Liver (tissue), 8 donors: ENCODE measurements at regions not wholly inside any gene's neighbourhood (a gene's known extent, or its start where the extent isn't known, plus 50 kb on each side); places are given as distances from the start of the nearest gene placed in this dataset.
A peak's percentile ranks its signal among the peaks of the same experiment; 100 is the strongest.

Experiments used
- DNase-seq: peaks from one replicate; pipeline ENCODE4 v3.0.0-alpha.2; 2017; ENCODE audit warnings: low spot score
- H3K27ac ChIP-seq, 2 donors: one replicate each; pipeline ENCODE4 v1.7.0; 2013; ENCODE audit warnings: inconsistent platforms in 2 of 2, low read length in 2 of 2, control low read depth in 1 of 2, low read depth in 1 of 2, mild to moderate bottlenecking in 1 of 2
- H3K27me3 ChIP-seq, 4 donors: one replicate each; pipeline versions ENCODE4 v1.6.1 to v1.7.0; 2013; ENCODE audit warnings: low read length in 3 of 4, inconsistent platforms in 1 of 4, mild to moderate bottlenecking in 1 of 4, moderate library complexity in 1 of 4; ENCODE audit not compliant: control insufficient read depth in 4 of 4, insufficient read depth in 4 of 4
- H3K36me3 ChIP-seq, 4 donors: one replicate each; pipeline versions ENCODE4 v1.6.1 to v1.7.0; 2013; ENCODE audit warnings: low read length in 3 of 4, mild to moderate bottlenecking in 3 of 4, low read depth in 1 of 4, moderate library complexity in 1 of 4; ENCODE audit not compliant: control insufficient read depth in 4 of 4, insufficient read depth in 3 of 4
- H3K4me1 ChIP-seq, 4 donors: one replicate each; pipeline versions ENCODE4 v1.6.1 to v1.7.0; 2013; ENCODE audit warnings: low read length in 3 of 4, mild to moderate bottlenecking in 3 of 4, moderate library complexity in 1 of 4; ENCODE audit not compliant: control insufficient read depth in 4 of 4, insufficient read depth in 4 of 4
- H3K4me3 ChIP-seq, 3 donors: one replicate each; pipeline versions ENCODE4 v1.6.1 to v1.7.0; 2013; ENCODE audit warnings: low read length in 3 of 3, control low read depth in 1 of 3, low read depth in 1 of 3, mild to moderate bottlenecking in 1 of 3
- H3K9ac ChIP-seq, 2 donors: one replicate each; pipeline ENCODE4 v1.7.0; 2013; ENCODE audit warnings: low read length in 2 of 2, mild to moderate bottlenecking in 2 of 2, moderate library complexity in 2 of 2, control low read depth in 1 of 2, low read depth in 1 of 2
- H3K9me3 ChIP-seq, 4 donors: one replicate each; pipeline versions ENCODE4 v1.6.1 to v1.7.0; 2013; ENCODE audit warnings: low read length in 3 of 4; ENCODE audit not compliant: control insufficient read depth in 4 of 4
- FOXA2 ChIP-seq: IDR thresholded peaks from 2 replicates; pipeline ENCODE4 v1.6.1; 2016; ENCODE audit warnings: antibody characterized with exemption
- HNF4A ChIP-seq, 2 donors: conservative IDR thresholded peaks; 2 replicates each; pipeline ENCODE4 v1.6.1; 2016; ENCODE audit warnings: antibody characterized with exemption in 2 of 2, mild to moderate bottlenecking in 2 of 2
- HNF4G ChIP-seq: IDR thresholded peaks from 2 replicates; pipeline ENCODE4 v1.6.1; 2016; ENCODE audit warnings: antibody characterized with exemption
- JUND ChIP-seq, 2 donors: IDR thresholded peaks; 2 replicates each; pipeline ENCODE4 v1.6.1; 2016; ENCODE audit warnings: antibody characterized with exemption in 2 of 2
- NR2F2 ChIP-seq: IDR thresholded peaks from 2 replicates; pipeline ENCODE4 v1.6.1; 2016; ENCODE audit warnings: antibody characterized with exemption
- RAD21 ChIP-seq, 2 donors: IDR thresholded peaks; 2 replicates each; pipeline ENCODE4 v1.6.1; 2016; ENCODE audit warnings: antibody characterized with exemption in 2 of 2, mild to moderate bottlenecking in 2 of 2
- RXRA ChIP-seq, 2 donors: IDR thresholded peaks; 2 replicates each; pipeline ENCODE4 v1.6.1; 2017 to 2018; ENCODE audit warnings: antibody characterized with exemption in 2 of 2, mild to moderate bottlenecking in 1 of 2
- SP1 ChIP-seq: IDR thresholded peaks from 2 replicates; pipeline ENCODE4 v1.6.1; 2018; ENCODE audit warnings: antibody characterized with exemption, mild to moderate bottlenecking
- TAF1 ChIP-seq: conservative IDR thresholded peaks from 2 replicates; pipeline ENCODE4 v1.6.1; 2016; ENCODE audit warnings: antibody characterized with exemption, mild to moderate bottlenecking
- YY1 ChIP-seq: IDR thresholded peaks from 2 replicates; pipeline ENCODE4 v1.6.1; 2016; ENCODE audit warnings: antibody characterized with exemption, mild to moderate bottlenecking
- WGBS: extraction: QIAGEN DNeasy Blood & Tissue Kit; methylation state at CpG from one replicate; pipeline ENCODE4 v1.1.7; 2013; 5-methylcytosine and 5-hydroxymethylcytosine counted together
- TF ChIP-seq, protein P1 (sequence below): IDR thresholded peaks from 2 replicates; pipeline ENCODE4 v1.6.1; 2016; ENCODE audit warnings: antibody characterized with exemption, mild to moderate bottlenecking
- TF ChIP-seq, protein P2 (sequence below): IDR thresholded peaks from 2 replicates; pipeline ENCODE4 v1.6.1; 2016; ENCODE audit warnings: antibody characterized with exemption
- TF ChIP-seq, protein P3 (sequence below): fragments of 150-350 bp; IDR thresholded peaks from 2 replicates; pipeline ENCODE4 v1.5.1; 2017; ENCODE audit warnings: improper control_type of control experiment, low read depth, low read length; ENCODE audit not compliant: missing input control
- TF ChIP-seq, protein P4 (sequence below): IDR thresholded peaks from 2 replicates; pipeline ENCODE4 v1.6.1; 2016; ENCODE audit warnings: antibody characterized with exemption
- donor health status: healthy.
- donor health status: healthy.
- donor health status: healthy.
- donor health status: healthy.
- donor health status: healthy.

DNA sequence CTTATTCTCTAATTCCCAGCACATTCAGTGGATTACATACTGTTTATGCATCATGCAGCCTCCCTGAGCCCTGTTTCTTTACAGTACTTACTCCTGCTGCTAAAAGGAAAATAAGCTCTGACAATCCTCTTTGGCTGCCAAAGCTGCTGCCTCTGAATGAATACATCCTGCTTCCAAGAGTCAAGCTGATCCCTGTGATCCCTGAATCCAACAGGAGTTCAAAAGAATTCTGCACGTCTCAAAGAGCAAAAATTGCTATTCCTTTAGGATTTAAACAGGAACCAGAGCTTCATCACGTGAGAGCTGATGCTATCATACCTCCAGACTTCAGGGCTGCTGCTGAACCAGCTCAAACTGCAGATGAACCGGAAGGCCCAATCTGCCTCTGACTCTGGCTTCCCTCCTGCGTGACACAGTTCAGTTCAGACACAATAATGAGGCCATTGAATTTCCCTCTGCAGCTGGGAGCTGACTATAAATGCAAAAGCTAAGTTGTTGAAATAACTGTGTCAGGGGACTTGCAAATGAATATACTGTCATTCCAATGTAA lies 851.0 kb upstream of the PHF14 start (continued):
- TF ChIP-seq, protein P1, sequence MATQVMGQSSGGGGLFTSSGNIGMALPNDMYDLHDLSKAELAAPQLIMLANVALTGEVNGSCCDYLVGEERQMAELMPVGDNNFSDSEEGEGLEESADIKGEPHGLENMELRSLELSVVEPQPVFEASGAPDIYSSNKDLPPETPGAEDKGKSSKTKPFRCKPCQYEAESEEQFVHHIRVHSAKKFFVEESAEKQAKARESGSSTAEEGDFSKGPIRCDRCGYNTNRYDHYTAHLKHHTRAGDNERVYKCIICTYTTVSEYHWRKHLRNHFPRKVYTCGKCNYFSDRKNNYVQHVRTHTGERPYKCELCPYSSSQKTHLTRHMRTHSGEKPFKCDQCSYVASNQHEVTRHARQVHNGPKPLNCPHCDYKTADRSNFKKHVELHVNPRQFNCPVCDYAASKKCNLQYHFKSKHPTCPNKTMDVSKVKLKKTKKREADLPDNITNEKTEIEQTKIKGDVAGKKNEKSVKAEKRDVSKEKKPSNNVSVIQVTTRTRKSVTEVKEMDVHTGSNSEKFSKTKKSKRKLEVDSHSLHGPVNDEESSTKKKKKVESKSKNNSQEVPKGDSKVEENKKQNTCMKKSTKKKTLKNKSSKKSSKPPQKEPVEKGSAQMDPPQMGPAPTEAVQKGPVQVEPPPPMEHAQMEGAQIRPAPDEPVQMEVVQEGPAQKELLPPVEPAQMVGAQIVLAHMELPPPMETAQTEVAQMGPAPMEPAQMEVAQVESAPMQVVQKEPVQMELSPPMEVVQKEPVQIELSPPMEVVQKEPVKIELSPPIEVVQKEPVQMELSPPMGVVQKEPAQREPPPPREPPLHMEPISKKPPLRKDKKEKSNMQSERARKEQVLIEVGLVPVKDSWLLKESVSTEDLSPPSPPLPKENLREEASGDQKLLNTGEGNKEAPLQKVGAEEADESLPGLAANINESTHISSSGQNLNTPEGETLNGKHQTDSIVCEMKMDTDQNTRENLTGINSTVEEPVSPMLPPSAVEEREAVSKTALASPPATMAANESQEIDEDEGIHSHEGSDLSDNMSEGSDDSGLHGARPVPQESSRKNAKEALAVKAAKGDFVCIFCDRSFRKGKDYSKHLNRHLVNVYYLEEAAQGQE, result no peak
- peak; percentile 6 to 50 for TF ChIP-seq RXRA (IDR thresholded peaks at IDR 0.05)
- no peak for TF ChIP-seq HNF4G
- no peak for TF ChIP-seq JUND (IDR thresholded peaks at IDR 0.05)

DNA sequence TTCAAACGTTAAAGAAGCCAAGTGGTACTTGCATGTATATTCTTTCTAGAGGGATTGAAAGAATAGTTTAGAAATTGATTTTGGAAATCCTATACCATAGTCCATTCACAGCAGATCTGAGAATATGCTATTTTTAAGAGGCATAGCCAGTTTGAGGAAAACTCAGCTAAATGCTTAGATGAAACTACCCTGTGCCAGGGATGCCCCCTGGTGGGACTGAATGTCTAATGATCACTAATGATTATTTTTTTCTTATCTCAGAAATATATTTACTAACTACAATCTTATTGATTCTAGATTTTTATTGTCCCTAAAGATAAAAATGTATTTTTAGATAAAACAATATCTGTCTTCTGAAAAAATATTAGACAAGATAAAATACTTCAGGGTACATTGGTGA lies 844.9 kb upstream of the PHF14 start:
- no peaks in the 10 kb centered on the region for H3K9me3 ChIP-seq
- WGBS, result 30% methylated on average over 1 of the region's 1 CpG
- H3K27ac ChIP-seq, result no peak overlapping the region
- DNase-seq, result no peak
- TF ChIP-seq, protein P2, sequence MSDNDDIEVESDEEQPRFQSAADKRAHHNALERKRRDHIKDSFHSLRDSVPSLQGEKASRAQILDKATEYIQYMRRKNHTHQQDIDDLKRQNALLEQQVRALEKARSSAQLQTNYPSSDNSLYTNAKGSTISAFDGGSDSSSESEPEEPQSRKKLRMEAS, result no peak
- peak; percentile 86 to 89 for TF ChIP-seq RAD21 (IDR thresholded peaks at IDR 0.05)
- no peak for TF ChIP-seq RXRA (IDR thresholded peaks at IDR 0.05)
- no peak for TF ChIP-seq HNF4G
- TF ChIP-seq, protein P3, sequence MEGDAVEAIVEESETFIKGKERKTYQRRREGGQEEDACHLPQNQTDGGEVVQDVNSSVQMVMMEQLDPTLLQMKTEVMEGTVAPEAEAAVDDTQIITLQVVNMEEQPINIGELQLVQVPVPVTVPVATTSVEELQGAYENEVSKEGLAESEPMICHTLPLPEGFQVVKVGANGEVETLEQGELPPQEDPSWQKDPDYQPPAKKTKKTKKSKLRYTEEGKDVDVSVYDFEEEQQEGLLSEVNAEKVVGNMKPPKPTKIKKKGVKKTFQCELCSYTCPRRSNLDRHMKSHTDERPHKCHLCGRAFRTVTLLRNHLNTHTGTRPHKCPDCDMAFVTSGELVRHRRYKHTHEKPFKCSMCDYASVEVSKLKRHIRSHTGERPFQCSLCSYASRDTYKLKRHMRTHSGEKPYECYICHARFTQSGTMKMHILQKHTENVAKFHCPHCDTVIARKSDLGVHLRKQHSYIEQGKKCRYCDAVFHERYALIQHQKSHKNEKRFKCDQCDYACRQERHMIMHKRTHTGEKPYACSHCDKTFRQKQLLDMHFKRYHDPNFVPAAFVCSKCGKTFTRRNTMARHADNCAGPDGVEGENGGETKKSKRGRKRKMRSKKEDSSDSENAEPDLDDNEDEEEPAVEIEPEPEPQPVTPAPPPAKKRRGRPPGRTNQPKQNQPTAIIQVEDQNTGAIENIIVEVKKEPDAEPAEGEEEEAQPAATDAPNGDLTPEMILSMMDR, result peak; percentile 44
- TF ChIP-seq YY1, result no peak
- no peak for TF ChIP-seq SP1
- H3K9ac ChIP-seq, result no peak overlapping the region
- no peaks in the 10 kb centered on the region for H3K4me1 ChIP-seq
- H3K27me3 ChIP-seq, result no peaks in the 10 kb centered on the region
- no peak overlapping the region for H3K4me3 ChIP-seq
- no peaks in the 10 kb centered on the region for H3K36me3 ChIP-seq

DNA sequence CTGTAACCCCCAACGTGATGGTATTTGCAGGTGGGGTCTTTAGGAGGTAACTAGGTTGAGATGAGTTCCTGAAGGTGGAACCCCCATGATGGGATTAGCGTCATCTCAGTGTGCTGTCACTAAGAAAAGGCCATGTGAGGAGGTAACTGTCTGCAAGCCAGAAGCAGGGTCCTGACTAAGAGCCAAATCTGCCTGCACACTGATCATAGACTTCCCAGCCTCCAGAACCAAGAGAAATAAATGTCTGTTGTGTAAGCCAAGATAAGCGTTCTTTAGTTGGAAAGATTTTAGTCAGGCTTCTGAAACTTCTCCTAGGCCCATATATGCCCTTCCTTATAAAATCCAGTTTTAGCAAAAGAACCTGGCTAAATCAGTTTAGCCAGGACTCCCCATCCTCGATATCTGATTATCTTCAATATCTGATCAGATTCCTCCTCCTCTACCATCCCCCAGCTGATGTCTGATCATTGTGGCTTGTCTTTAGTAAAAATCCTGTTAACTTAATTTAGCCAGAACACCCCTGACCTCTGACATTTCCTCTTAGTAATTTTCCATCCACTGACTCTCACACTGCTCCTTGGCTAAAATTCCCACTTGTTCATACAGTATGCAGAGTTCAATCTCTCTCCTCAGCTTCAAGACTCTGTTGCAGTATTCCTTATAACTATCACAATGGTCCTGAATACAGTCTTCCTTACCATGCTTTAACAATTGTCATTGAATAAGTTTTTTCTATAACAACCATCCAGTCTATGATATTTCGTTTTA lies 835.4 kb upstream of the PHF14 start:
- H3K27me3 ChIP-seq, result no peaks in the 10 kb centered on the region
- no peak overlapping the region for H3K27ac ChIP-seq
- peaks cover 0 to 3% (median 0%) of the 10 kb centered on the region in 4 donors for H3K9me3 ChIP-seq
- WGBS, result 77% methylated on average over 5 of the region's 5 CpGs
- H3K4me3 ChIP-seq, result no peak overlapping the region
- H3K4me1 ChIP-seq, result no peaks in the 10 kb centered on the region
- no peaks in the 10 kb centered on the region for H3K36me3 ChIP-seq
- H3K9ac ChIP-seq, result no peak overlapping the region
- TF ChIP-seq RAD21 (IDR thresholded peaks at IDR 0.05) (no peak), NR2F2 (peak; percentile 81), RXRA (IDR thresholded peaks at IDR 0.05) (no peak), TAF1 (no peak), HNF4A (conservative IDR thresholded peaks at IDR 0.05) (no peak), FOXA2 (no peak), SP1 (peak; percentile 27), HNF4G (no peak)
- TF ChIP-seq, protein P4, sequence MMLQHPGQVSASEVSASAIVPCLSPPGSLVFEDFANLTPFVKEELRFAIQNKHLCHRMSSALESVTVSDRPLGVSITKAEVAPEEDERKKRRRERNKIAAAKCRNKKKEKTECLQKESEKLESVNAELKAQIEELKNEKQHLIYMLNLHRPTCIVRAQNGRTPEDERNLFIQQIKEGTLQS, result no peak
- TF ChIP-seq, protein P1, result no peak
- TF ChIP-seq, protein P2, result no peak
- DNase-seq, result no peak
